SK-MEL-5 (cell line): ENCODE measurements at regions not wholly inside any gene's neighbourhood (a gene's known extent, or its start where the extent isn't known, plus 50 kb on each side); places are given as distances from the start of the nearest gene placed in this dataset.

ENCODE experiments used
- DNase-seq: peaks from one replicate; pipeline ENCODE4 v3.0.0-alpha.2; 2016; ENCODE audit warnings: low read depth, low spot score
- in situ Hi-C: cut with HindIII; loops from 2 replicates; pipeline ENCODE4 v1.10.0; 2016; ENCODE audit warnings: low sequenced_read_pairs, high pct_unique_total_duplicates, low pct_unique_long_range_greater_than_20kb

DNA sequence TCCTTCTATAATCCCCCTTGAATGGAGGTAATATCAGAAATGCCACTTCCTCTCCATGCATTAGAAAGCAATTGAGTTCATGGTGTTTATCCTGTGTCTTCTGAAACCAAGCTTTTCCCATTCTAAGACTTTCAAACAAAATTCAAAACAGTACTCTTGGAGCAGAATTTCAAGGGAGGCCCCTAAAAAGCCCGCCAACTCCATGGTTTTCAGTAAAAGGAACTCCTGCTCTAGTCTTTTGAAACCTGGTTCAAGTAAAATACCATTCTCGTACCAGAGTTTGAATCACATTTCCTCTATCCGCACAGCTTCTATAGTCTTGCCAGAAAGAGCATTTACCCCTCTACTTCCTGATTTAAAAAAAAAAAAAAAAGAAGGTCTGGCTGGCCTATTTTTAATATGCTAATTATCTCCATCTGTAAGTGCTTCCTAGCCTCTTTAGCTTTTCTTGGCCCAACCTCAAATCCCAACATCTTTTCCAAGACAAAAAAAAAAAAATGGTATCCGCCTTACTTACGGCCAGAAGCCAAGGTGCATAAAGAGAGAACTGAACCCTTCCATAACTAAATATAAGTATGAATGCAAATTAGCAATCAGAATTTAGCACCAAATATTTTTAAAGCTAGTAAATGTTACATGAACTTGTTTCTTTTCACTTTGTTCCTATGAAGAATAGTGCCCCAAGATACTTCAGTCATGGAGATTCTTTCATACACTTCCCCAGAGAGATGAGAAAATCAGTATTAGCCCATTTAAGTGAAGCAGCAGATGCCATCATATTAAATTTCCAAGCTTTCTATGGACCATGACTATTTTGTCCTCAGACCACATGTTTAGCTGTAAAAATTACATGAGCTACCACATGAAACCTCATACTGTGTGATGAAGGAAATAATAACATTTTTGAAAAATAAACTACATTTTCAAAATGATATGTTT, 199.9 kb upstream of the FAM3C start:
- in situ Hi-C loops = no loop called here
- DNase-seq = no peak

DNA sequence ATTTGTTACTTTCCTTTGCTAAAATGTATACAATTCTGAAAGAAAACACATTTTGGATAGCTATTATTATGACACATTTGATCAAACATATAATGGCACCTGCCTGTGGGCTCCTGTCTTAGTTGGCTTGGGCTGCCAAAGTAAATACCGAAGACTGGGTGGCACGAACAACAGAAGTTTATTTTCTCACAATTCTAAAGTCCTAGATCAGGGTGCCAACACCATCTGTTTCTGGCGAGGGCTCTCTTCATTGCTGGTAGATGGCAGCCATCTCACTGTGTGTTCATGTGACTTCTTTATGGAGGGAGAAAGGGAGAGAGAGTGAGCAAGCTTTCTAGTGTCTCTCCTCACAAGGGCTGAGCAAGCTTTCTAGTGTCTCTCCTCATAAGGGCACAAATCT, 195.8 kb upstream of the FAM3C start:
- in situ Hi-C loops = no loop called here

DNA sequence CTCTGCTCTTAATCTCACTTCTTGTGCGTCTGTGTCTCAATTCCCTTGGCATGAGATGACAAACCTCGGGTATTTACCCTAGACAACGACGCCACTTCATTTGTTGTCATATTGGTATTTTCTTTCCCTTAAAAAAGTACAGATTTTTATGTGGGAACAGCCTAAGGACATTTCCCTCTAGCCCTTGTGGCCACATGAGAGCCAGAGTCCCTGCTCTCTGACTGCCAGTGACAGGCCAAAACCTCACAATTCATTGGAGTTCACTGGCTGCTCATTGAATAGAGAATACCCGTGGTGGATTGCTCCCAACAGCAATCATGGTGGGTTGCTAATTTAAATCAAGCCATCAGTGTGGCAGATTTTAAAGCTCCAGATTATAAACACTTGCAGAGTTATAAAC, 191.3 kb upstream of the FAM3C start:
- no peak for DNase-seq
- in situ Hi-C loops = no loop called here

More for the DNA sequence above, 195.8 kb upstream of the FAM3C start:
- DNase-seq = no peak

DNA sequence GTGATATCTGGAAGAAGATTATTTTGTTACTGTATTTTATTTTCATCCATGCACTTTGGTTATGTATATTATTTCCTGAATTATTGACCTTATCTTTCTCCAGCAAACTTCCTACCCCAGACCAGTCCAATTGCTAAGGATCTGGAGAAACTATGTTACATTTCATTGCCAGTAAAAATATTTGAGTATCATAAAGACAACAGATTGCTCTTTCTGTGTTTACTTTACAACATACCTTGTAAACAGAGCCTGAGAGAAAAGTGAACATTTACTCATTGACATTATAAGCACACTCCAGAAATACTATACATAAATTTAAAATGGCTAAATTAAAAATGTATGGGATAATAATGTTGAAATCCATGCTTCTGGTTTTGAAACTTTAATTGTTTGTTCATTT, 186.2 kb upstream of the FAM3C start:
- in situ Hi-C loops = no loop called here
- no peak for DNase-seq

DNA sequence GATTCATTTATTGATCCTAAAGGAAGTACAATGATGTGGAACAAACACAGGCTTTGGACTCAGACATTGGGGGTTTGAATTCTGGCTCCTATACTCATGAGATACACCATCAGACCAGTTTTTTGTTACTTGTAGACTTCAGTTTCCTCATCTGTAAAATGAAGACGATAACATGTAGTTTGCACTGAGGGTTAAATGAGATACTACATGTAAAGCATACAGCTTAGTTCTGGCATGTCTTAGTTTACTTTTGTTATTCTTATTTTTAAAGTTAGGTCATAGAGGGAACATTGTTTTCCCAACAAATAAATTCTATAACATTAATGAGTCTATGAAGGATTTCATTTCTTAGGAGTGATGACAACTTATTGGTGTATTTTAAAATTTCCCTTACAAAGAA, 183.5 kb upstream of the FAM3C start:
- in situ Hi-C loops = no loop called here

DNA sequence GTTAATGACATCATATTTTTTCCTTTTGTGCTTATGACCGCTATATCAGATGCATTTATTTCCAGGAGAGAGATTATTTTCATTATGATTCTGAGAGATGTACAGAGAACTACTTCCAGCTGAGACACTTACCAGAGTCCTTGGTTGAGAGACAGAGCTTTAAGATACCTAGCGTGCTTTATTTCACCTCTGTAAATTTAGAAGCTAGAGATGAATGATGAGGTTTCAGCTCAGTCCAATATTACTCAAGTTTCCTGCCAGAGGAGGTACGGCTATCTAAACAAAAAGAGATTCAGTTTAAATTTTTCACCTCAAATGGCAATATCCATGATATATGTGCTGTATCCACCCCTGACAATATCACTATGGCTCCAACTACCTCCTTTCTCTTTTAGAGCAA, 182.6 kb upstream of the FAM3C start:
- DNase-seq = no peak
- in situ Hi-C loops = no loop called here

More for the DNA sequence above, 183.5 kb upstream of the FAM3C start:
- no peak for DNase-seq

DNA sequence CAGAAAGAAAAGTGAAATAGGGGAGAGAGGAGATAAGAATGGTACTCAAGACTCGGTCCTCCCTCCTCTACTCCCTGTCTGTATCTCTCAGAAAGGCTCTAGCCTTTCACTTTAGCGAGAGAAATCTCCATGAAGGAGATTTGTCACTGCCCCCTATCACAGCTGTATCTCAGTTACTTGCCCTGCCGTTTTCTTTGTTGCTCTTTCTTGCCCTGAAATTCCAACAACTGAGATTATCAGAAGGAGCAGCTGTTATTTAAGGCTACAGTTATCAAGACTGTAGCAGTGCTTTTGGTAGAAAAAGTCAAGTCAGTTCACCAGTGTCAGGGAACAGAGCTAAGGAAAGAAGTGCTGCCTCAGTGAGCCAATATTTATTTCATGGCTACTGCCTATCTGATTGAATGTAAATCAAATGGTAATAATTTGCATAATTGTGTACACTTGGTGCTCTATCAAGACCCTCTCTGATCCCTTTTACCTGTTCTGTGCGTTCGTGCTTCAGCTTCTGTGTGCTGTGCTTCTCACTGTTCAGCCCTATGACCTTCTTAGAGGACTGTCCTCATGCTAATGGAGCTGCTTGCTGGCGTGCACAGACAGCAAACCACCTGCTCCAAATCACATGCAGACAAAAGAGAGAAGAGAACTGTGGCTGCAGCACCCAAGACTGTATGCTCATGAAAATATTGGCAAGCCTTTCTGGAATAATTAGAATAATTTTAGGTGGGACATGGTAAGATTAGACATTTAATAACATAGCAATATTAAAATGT, 180.2 kb upstream of the FAM3C start:
- DNase-seq = no peak
- in situ Hi-C loops = no loop called here

DNA sequence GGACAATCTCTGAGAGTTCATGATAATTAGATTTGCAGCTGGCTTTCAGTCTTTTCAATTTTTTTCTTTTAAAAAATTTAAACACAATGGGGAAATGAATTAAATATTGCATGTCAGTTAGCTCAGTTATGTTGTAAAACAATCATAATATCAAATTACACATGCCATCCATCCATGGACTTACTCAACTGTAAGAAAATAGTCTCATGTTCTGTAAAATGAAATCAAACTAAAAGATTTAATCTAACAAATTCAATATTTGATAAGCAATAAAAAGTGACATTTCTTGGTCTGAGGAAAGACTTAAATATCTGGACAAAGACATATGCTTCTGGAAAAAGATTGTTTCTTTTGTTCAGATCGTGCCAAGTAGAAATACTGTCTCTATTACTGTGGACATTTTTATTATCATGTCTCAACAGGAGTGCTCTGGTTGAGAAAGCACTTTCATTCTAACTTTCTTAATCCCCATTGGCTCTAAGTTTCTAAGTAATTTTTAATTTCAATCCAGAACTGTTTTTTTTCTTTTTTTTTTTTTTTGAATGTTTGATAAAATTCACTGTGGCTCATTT, 179.2 kb upstream of the FAM3C start:
- in situ Hi-C loops = no loop called here
- DNase-seq = no peak

DNA sequence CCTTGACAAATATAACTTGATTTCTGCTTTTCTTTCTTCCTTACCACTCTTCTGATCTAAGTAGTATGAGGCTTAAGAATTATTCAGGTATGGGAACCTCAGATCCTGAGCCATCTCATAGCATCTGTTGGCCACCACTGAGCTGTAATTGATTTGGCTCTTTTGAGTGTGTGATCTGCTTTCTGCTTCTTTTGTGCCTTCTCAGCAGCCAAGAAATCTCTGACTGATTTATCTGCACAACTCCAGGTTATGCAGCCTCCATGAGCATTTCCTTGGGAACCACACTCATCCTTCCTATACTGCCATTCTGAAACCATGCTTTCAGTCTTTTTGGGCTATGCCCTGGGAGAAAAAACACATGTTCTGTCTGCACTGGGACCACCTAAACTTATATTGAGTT, 178.0 kb upstream of the FAM3C start:
- no peak for DNase-seq
- in situ Hi-C loops = no loop called here

DNA sequence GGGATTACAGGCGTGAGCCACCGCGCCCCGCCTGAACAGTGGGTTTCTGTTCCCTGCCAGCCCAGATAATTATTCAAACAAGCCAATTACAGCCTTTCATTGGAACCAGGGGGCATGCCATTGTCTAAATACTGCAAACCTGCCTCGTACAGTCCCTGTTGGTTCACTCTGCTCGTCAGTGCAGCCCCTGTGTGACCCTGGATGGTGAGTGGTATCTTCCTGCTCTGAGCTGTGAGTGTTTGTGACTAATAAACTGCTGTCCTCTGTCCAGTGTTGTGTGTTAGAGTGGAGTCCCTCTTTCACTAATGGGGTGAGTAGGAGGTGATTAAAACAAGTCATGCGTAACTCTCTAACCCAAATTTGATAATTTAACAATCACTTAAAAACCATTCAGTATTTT, 176.5 kb upstream of the FAM3C start:
- DNase-seq = no peak
- in situ Hi-C loops = no loop called here

DNA sequence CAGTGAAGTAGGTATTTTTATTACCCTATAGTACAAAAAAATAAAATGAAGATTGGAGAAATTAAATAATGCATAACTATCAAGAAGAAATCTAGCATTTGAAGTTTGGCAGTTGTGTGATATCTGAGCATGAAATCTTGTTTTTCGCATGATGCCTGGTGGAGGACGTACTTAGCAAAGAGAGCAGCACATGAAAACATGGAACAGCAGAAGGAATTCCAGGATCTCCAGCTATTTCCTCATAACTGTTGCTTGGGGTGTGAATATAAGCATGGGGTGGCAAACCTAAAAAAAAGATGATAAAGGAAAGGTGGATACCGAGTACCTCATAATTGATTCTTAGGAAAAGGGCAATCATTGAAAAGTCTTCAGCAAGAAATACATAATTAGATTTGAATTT, 174.3 kb upstream of the FAM3C start:
- DNase-seq = no peak
- in situ Hi-C loops = no loop called here

DNA sequence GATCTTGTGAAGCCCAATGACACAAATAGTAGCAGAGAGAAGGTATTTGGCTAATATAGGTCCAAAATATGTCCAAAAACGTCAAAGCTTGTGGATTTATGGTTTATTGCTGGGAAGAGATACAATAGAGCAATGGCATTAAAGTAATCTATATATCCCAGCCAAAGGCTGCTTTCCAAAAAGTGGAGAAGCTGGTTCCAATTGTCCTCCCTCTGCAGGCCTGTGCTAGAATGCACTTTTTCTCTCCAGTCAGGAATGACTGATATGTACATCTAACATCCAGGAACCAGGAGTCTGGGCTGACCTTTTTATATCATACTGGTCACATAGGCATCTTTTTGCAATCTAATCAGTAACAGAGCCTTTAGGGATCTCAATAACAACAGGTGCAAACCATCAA, 167.1 kb upstream of the FAM3C start:
- in situ Hi-C loops = no loop called here
- peak; percentile 41 for DNase-seq

DNA sequence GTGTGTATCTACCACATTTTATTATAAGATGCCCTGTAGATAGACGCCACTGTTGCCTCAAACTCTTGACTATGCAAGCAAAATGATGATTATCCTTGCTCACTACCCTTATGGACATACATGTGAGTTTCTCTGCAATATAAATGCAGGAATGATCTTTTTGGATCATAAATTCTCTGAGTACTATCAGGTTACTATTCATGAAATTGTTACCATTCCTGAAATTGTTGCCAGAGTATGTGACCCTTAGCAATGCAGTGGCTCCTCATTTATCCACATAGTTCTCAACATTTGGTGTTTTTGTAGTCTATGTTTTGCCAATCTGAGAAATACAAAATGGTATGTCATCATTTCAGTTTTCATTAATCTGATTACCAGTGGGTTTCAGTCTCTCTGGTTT, 166.2 kb upstream of the FAM3C start:
- in situ Hi-C loops = no loop called here
- DNase-seq = no peak

DNA sequence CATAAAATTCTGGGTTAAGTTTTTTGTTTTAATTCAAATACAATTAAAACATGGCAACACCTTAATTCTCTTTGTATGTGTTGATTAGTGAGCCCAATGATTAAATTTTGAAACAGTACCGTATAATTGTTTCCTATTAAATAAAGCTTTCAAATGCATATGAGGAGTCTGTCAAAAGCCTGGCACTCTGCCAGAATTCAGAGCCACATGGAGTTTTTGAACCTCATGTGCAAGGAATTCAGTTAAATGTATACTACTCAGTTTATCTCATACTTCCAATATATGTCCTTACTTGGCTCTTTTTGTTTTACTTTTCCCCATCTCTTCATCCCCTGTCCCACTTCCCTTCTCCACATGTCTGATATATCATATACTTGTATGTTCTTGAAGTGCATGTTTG, 165.6 kb upstream of the FAM3C start:
- in situ Hi-C loops = no loop called here

DNA sequence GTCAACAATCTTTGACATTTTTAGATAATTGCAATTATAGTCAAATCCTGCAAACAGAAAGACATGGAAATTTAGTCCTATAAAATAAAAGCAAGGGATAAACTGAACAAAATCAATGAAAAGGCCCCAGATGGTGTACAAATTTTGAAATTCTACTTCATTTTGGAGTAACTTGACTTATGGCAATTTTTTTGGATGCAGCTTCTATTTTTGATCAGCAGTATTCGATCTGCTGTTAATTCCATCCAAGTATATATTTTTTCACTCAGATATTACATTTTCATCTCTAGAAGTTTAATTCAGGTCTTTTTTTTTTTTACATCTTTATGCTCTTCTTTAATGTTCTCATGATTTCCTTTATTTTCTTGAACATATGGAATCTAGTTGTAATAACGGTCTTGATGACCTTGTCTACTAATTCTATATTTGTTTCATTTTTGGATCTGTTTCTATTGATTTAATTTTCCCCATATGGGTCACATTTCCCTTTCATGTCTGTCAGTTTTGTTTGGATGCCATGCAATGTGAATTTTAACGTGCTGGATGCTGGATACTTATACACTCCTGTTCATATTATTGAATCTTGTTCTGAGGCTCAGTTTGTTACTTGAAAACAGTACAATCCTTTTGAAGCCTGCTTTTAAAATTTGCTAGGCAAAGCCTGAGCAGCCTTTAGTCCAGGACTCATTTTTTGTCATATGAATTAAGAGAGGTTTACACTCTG, 164.3 kb upstream of the FAM3C start:
- in situ Hi-C loops = no loop called here

More for the DNA sequence above, 165.6 kb upstream of the FAM3C start:
- DNase-seq = no peak

DNA sequence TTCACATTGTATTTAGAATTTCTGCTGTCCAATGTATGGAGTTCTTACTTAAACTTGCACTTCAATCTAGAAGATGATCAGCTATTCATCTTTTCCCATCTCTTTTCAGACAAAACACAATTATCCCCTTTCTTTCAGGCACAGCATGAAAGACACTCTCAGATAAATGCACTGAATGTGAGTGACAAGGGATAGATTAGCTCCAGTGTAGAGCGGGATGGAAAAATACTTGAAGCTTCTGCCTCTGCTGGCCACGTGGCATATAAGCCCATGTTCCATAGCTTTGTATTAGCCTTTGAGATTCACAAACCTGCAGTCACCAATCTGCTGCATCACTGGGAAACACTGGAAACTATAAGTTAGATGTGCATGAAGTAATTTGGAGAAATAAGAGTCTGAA, 162.2 kb upstream of the FAM3C start:
- peak; percentile 70 for DNase-seq
- in situ Hi-C loops = no loop called here

More for the DNA sequence above, 164.3 kb upstream of the FAM3C start:
- no peak for DNase-seq

DNA sequence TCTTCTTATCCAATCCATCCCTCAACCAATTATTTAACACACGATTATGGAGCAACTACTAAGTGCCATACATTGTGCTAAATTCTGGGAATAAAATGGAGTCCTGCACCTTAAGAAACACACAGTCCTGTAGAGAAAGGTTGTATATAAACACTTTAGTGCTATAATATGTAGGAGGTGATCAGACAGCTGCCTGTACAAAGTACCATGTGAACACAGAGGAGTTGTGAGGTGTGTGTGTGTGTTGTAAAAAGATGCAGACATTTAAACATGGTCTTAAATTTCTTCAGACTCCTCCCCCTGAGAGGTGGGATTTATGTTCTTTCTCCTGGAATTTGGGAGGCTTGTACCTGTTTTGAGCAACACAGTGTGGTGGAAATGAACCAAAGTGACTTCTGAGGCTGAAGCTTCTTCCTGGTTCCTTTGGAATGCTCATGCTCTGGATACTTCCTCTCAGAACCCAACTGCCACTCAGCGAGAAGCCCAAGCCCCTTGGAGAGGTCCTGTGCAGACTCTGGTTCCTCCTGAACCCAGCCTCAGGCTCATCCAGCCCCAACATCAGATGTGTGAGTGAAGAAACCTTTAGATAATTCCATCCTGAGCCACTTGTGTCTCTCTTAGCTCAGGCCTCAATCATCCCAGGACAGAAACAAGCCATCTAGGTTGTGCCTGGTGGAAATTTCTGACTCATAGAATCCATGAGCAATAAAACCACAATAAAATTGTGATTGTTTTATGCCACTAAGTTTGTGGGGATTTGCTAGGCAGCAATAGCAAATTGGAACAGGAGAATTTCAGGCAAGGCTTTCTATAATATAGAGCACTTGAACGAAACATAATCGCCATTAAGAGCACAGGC, 161.2 kb upstream of the FAM3C start:
- in situ Hi-C loops = no loop called here
- no peak for DNase-seq
